Activated T-helper 1 cell treated with anti-CD3 and anti-CD28 coated beads, Interleukin-12 subunit alpha, Interleukin-12 subunit beta, Interleukin-2, Interleukin-4 antibody, amounts not matched to agents 30 ng/mL and 10 ng/mL and 1 ng/mL, durations not matched to agents 14 hours and 24 hours and 36 hours (primary cell): ENCODE measurements at regions not wholly inside any gene's neighbourhood (a gene's known extent, or its start where the extent isn't known, plus 50 kb on each side); places are given as distances from the start of the nearest gene placed in this dataset.
A peak's percentile ranks its signal among the peaks of the same experiment; 100 is the strongest.
"Not testable (repeated sequence)": the region's sequence is repeated elsewhere in the genome, so short reads cannot be mapped to it uniquely, and the experiment has no call there.

Experiments used
- DNase-seq: peaks from one replicate; pipeline ENCODE4 v3.0.0; 2021; ENCODE audit warnings: low spot score
- H3K27ac Mint-ChIP-seq: one replicate; pipeline ENCODE4 v1.8.0; 2021; ENCODE audit warnings: mild to moderate bottlenecking, mixed read lengths
- H3K27me3 Mint-ChIP-seq: one replicate; pipeline ENCODE4 v1.8.0; 2022; ENCODE audit warnings: mild to moderate bottlenecking, moderate library complexity, mixed read lengths; ENCODE audit not compliant: insufficient read depth
- H3K36me3 Mint-ChIP-seq: one replicate; pipeline ENCODE4 v1.8.0; 2021; ENCODE audit warnings: low read depth, mixed read lengths
- H3K4me1 Mint-ChIP-seq: one replicate; pipeline ENCODE4 v1.8.0; 2021; ENCODE audit warnings: low read depth, mixed read lengths
- H3K4me3 Mint-ChIP-seq: one replicate; pipeline ENCODE4 v1.8.0; 2021; ENCODE audit warnings: mild to moderate bottlenecking, moderate library complexity, mixed read lengths
- H3K9me3 Mint-ChIP-seq: one replicate; pipeline ENCODE4 v1.8.0; 2021; ENCODE audit warnings: mixed read lengths
- intact Hi-C: fragments of 100-400 bp; cut with micrococcal nuclease; formaldehyde crosslinking; loops from one replicate; pipeline ENCODE4 v1.15.1; 2024

DNA sequence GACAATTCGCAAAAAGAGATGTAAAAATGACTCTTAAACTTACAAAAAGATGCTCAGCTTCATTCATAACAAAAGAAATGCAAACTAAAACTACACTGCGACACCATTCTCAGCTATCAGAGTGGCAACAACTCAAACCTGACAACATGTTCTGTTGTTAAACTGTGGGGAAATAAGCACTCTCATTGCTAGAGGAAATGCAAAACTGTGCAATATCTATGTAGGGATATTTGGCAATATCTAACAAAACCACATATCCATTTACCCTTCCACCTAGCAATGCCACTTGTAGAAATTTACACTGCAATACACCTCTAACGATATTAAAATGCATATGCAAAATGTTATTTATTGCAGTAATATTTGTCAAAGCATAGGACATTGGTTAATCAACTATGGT lies 78.3 kb upstream of the EGFL6 start:
- Mint-ChIP-seq H3K4me3 (no peak overlapping the region), H3K36me3 (no peaks in the 10 kb centered on the region), H3K9me3 (no peaks in the 10 kb centered on the region), H3K4me1 (peaks cover 26% of the 10 kb centered on the region), H3K27ac (no peak overlapping the region), H3K27me3 (no peaks in the 10 kb centered on the region)
- intact Hi-C loops = no loop called here
- DNase-seq = no peak

DNA sequence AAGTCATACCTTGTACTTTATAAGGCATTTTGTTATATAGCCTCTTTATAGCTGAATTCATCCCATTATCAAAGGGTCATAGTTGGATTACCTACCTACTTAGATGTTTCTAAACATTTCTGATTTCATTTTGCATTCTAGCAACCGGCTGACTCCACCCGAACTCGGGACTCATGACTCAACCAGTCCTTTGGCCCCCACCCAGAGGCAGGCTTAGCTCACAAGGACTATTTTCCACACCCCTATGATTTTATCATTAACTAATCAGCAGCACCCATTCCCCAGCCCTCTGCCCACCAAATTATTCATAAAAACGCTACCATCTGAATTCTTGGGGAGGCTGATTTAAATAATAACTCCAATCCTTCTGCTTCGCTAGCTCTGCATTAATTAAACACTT lies 79.9 kb upstream of the EGFL6 start:
- intact Hi-C loops = loop anchor here (2.0 to 5.0 kb wide), 5 partner anchors 107 to 505 kb away; no protein-coding TSS in a partner anchor
- H3K27me3 Mint-ChIP-seq = no peaks in the 10 kb centered on the region
- H3K9me3 Mint-ChIP-seq = no peaks in the 10 kb centered on the region
- peaks cover 26% of the 10 kb centered on the region for H3K4me1 Mint-ChIP-seq
- H3K36me3 Mint-ChIP-seq = no peaks in the 10 kb centered on the region
- no peak overlapping the region for H3K27ac Mint-ChIP-seq
- no peak for DNase-seq
- H3K4me3 Mint-ChIP-seq = no peak overlapping the region

DNA sequence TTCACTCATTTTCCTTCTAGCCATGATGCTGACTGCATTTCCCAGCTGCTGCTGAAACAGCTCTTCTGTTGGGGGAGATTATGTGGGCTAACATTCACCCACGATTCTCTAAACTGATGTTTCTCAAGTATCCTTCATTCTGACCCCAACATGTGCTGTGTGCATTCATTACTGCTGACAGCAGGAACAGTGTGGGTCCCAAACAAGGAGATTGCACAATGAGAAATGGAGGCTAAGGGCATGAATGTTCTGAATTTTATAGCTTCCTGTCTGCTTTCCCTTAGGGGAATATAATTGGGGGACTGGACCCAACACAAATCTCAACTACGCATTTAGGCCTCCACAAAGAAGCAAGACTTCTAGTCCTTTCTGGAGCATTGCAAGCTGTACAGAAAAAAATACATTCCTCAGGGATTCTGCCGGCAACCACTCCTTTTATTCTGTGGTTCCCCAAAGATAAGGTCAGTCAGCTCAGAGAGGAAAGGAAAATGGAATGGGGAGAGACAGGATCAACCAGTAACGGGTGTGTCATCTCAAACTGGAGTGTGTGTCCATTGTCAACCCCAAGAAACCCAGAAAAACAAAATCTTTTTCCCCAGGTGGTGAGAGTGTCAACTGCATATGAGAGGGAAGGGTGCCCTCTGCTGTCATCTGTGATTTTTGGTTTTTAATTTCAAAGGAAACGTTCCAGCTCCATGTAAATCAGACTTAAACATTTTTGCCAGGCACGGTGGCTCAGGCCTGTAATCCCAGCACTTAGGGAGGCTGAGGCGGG lies 81.5 kb upstream of the EGFL6 start:
- Mint-ChIP-seq H3K9me3 (no peaks in the 10 kb centered on the region), H3K27ac (peak overlapping the region; percentile 61)
- peak; percentile 27 for DNase-seq

DNA sequence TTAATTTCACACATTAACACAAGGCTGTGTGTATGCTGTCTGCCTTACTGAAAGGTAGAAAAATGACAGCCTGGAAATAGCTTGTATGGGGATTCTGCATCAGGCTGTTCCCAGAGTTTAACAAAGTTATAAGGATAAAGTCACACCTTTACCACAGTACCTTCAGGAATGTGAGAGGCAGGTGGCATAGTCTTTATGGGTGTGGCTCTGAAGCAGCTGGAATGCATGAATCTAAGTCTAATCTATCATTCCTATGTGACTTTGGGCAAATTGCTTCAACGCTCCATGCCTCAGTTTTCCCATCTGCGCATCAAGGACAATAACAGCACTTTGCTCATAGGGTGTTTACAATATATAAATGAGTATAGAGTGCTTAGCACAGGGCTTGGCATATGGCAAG lies 84.2 kb upstream of the EGFL6 start:
- intact Hi-C loops = loop anchor here (5.0 kb wide), 4 partner anchors 103 to 488 kb away; no protein-coding TSS in a partner anchor
- H3K4me1 Mint-ChIP-seq = peaks cover 26% of the 10 kb centered on the region
- no peak overlapping the region for H3K27ac Mint-ChIP-seq
- no peaks in the 10 kb centered on the region for H3K9me3 Mint-ChIP-seq
- H3K36me3 Mint-ChIP-seq = peaks cover 2% of the 10 kb centered on the region
- no peak overlapping the region for H3K4me3 Mint-ChIP-seq
- no peak for DNase-seq
- H3K27me3 Mint-ChIP-seq = no peaks in the 10 kb centered on the region

More for the DNA sequence above, 81.5 kb upstream of the EGFL6 start:
- Mint-ChIP-seq H3K4me1 (peaks cover 26% of the 10 kb centered on the region), H3K27me3 (no peaks in the 10 kb centered on the region), H3K36me3 (no peaks in the 10 kb centered on the region), H3K4me3 (peak overlapping the region; percentile 7)
- intact Hi-C loops = loop anchor here (1.0 to 5.0 kb wide), 8 partner anchors 14 to 541 kb away; no protein-coding TSS in a partner anchor

DNA sequence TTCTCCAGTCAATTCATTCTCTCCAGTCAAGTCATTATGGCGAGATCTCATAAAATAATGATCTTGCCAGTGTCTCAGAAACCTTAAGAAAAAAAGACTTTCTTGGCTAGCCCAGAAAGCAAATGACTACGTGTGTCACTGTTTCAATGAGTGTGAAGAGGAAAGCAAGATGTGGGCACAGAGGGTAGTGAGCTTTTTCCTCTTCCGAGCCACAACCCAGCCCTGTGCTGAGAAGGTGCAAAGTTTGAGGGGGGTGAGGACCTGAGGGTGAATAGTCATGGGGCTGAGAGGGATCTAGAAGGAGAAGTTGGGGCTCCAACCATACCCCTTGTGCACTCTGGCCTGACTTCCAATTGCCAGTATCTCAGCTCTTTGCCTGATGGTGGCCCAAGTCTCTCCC lies 85.6 kb upstream of the EGFL6 start:
- Mint-ChIP-seq H3K36me3 (peaks cover 2% of the 10 kb centered on the region), H3K4me1 (peaks cover 24% of the 10 kb centered on the region), H3K9me3 (no peaks in the 10 kb centered on the region), H3K27ac (no peak overlapping the region), H3K4me3 (no peak overlapping the region), H3K27me3 (no peaks in the 10 kb centered on the region)
- intact Hi-C loops = no loop called here
- DNase-seq = no peak

DNA sequence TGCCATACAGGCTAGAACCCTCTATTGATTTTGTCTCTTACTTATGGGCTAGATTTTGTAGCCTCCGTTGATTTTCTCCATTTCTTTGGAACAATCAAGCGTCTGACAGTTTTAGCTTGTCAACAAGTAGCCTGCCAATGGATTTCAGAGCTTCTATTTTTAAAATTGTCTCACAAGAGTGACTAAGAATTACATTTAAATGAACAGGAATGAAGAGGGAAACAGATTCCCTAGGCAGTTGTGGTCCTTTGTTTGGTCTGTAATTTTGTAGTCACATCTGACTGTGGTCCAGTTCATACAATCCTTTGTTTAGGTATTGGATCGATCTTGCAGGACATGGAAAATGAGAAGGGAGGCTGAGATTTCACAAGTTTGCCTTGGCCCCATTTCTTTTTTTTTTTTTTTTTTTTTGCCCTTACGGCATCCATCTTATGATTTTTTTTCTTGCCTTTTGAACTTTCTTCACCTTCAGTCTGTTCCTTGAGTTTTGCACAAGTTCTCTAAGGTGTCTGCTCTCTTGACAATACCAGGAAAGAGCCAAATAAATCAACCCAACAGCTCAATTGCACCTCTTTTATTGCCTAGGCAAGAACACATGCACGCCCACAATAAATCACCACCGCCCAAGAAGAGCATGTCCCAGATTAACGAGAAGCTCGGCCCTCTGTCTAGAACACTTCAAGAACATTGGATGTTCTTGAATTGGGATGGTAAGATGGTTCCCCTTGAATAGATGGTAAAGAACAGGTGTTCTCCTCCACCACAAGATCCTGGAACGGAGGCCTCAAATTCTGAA lies 86.5 kb upstream of the EGFL6 start:
- H3K9me3 Mint-ChIP-seq = no peaks in the 10 kb centered on the region
- intact Hi-C loops = no loop called here
- H3K4me1 Mint-ChIP-seq = peaks cover 16% of the 10 kb centered on the region
- no peak overlapping the region for H3K4me3 Mint-ChIP-seq
- no peak for DNase-seq
- H3K27me3 Mint-ChIP-seq = no peaks in the 10 kb centered on the region
- H3K36me3 Mint-ChIP-seq = peaks cover 2% of the 10 kb centered on the region
- no peak overlapping the region for H3K27ac Mint-ChIP-seq

DNA sequence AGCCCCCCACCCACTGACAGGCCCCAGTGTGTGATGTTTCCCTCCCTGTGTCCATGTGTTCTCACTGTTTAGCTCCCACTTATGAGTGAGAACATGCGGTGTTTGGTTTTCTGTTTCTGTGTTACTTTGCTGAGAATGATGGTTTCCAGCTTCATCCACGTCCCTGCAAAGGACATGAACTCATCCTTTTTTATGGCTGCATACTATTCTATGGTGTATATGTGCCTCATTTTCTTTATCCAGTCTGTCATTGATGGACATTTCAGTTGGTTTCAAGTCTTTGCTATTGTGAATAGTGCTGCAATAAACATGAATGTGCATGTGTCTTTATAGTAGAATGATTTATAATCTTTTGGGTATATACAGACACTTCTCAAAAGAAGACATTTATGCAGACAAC lies 88.6 kb upstream of the EGFL6 start:
- H3K36me3 Mint-ChIP-seq, intact Hi-C loops, H3K27me3 Mint-ChIP-seq, H3K4me3 Mint-ChIP-seq, H3K27ac Mint-ChIP-seq, DNase-seq, H3K4me1 Mint-ChIP-seq, H3K9me3 Mint-ChIP-seq: not testable (repeated sequence)

DNA sequence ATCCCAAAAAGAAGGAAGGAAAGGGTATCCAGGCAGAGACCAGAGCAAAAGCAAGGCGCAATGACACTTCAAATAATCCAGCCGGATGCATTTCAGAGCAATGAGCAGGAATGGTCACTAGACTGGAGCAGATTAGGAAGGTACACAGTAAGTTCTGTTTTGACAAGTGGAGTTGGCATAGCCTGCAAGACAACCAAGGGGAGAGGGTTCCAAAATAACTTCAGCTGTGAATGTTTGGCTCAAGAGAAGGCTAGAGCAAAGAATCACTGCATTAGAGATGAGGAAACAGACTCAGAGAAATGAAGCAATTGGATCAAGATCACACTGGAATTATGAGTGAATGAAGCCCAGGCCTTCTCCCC lies 90.0 kb upstream of the EGFL6 start:
- Mint-ChIP-seq H3K9me3 (no peaks in the 10 kb centered on the region), H3K4me3 (no peak overlapping the region), H3K27me3 (no peaks in the 10 kb centered on the region), H3K36me3 (peaks cover 2% of the 10 kb centered on the region), H3K4me1 (peaks cover 5% of the 10 kb centered on the region), H3K27ac (no peak overlapping the region)
- intact Hi-C loops = no loop called here
- DNase-seq = no peak

DNA sequence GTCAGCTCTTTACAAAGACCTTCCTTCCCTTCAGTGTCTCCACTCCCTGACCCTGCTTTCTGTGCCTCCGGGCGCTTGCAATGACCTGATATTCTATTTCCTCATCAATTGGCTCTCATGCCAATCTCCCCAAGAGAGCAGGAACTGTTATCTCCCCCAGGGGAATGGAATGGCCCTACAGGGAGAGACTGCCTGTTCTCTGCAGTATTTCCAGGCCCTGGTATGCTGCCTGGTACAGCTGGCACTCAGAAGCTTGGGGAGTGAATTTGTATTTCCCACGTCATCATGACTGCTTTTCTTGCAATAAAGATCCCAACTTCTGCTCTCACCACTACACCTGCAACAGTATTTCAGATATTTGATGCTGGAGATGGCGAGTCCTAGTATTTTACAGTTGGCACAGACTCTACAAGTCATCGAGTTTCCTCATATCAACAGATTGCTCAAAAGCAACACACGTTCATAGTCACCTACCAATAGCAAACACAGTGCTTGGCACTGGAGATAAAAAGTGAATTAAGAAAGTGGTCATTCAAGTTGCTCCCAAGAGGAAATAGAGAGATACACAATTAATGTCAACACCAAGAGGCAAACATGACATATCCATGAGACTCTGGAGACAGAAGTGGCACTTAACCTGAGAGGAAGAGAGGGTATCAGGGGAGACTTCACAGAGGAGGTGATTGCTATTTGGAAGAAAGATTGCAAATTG lies 90.5 kb upstream of the EGFL6 start:
- intact Hi-C loops = no loop called here

DNA sequence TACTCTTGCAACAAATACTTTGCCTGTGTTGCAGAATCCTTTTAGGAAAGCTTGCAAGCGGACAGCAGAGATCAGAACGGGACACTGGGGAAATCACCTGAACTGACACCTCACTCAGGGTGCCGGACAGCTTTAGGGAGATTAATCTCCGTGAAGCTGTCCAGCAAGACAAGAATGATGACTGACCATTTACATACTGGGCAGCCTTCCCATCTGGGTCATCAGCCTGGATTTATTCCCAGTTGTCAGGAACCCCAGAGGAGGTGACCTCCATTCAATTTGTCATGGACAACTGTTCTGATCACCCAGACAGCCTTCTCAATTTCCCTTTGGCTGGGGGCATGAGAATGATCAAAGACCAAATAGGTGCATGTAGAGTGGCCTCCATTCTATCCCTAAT lies 93.0 kb upstream of the EGFL6 start:
- H3K4me3 Mint-ChIP-seq = no peak overlapping the region
- peaks cover 31% of the 10 kb centered on the region for H3K4me1 Mint-ChIP-seq
- intact Hi-C loops = no loop called here
- DNase-seq = no peak
- H3K9me3 Mint-ChIP-seq = no peaks in the 10 kb centered on the region
- no peaks in the 10 kb centered on the region for H3K27me3 Mint-ChIP-seq
- H3K36me3 Mint-ChIP-seq = peaks cover 8% of the 10 kb centered on the region
- H3K27ac Mint-ChIP-seq = no peak overlapping the region

More for the DNA sequence above, 90.5 kb upstream of the EGFL6 start:
- no peak overlapping the region for H3K4me3 Mint-ChIP-seq
- peaks cover 10% of the 10 kb centered on the region for H3K4me1 Mint-ChIP-seq
- H3K27ac Mint-ChIP-seq = no peak overlapping the region
- DNase-seq = no peak
- no peaks in the 10 kb centered on the region for H3K27me3 Mint-ChIP-seq
- no peaks in the 10 kb centered on the region for H3K9me3 Mint-ChIP-seq
- H3K36me3 Mint-ChIP-seq = peaks cover 5% of the 10 kb centered on the region

DNA sequence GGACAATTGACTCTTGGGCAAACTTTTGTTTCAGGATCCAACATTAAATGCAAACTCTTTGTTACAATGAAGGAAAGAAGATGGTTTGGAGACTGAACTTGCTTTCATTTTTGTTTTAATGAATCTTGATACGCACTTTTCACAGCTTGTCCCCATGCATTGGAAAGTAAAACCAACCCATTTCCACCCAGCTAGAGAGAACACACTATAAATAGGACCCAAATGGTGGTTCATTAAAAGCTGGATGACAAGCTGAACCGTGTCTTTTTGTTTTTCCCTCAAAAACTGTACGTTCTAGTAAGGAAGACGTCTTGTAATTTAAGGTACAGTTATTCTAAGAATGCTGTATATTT lies 95.3 kb upstream of the EGFL6 start:
- Mint-ChIP-seq H3K4me3 (peak overlapping the region; percentile 73), H3K36me3 (peaks cover 6% of the 10 kb centered on the region), H3K27ac (peak overlapping the region; percentile 92), H3K9me3 (no peaks in the 10 kb centered on the region), H3K4me1 (peaks cover 44% of the 10 kb centered on the region), H3K27me3 (no peaks in the 10 kb centered on the region)
- intact Hi-C loops = loop anchor here (1.0 to 5.0 kb wide), 3 partner anchors 14 to 217 kb away; no protein-coding TSS in a partner anchor
- DNase-seq = no peak

DNA sequence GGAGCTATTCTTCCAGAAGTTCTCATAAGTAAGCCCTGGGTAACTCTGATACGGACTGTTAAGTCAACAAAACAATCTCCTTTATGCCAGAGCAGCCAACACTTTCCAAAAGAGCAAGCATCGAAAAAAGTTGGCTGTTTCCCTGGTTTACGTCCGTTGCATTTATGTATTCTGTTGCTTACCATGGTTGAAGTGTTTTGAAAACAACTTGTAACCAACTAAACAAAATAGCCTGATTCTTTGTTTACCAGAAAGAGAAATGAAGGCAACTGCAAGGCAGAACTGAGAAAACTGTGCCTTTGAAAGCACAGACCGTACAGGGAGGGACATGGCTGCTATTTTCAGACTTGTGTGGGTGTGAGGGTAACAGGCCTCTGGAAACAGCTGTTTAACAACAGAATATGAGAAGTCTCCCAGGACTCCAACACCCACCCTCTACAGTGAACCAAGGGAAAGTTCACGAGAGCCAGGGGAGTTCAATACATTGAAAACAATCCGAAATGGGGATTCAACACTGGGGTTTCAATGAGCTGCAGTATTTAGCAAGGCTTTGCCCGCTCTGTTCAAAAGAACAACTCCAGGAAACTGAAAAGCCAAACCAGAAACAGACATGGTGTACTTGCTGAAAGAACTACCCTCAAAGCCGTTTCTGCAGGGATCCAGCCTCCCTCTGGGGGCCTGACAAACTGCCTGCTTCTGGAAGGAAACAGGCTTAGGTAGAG lies 95.8 kb upstream of the EGFL6 start:
- Mint-ChIP-seq H3K4me3 (peak overlapping the region; percentile 73), H3K27me3 (no peaks in the 10 kb centered on the region), H3K36me3 (peaks cover 6% of the 10 kb centered on the region), H3K4me1 (peaks cover 44% of the 10 kb centered on the region), H3K27ac (peak overlapping the region; percentile 92), H3K9me3 (no peaks in the 10 kb centered on the region)
- intact Hi-C loops = loop anchor here (1.0 to 5.0 kb wide), 3 partner anchors 15 to 216 kb away; no protein-coding TSS in a partner anchor
- no peak for DNase-seq
